Uterus (tissue), 2 donors: ENCODE measurements at regions not wholly inside any gene's neighbourhood (a gene's known extent, or its start where the extent isn't known, plus 50 kb on each side); places are given as distances from the start of the nearest gene placed in this dataset.

ENCODE experiments used
- POLR2A ChIP-seq, 2 donors: fragments of 450-650 bp; IDR thresholded peaks; one replicate each; pipeline ENCODE4 v1.6.1; 2016; ENCODE audit warnings: antibody characterized with exemption in 2 of 2, mild to moderate bottlenecking in 1 of 2, moderate library complexity in 1 of 2
- TF ChIP-seq, protein P1 (sequence below), 4 experiments: fragments of 200-600 bp in 2 of 4; fragments of 450-650 bp in 2 of 4; sonication (generic) in 2 of 4; IDR thresholded peaks; one replicate each; pipeline ENCODE4 v1.5.1; 2016 to 2019; ENCODE audit warnings: antibody characterized with exemption in 4 of 4, mild to moderate bottlenecking in 2 of 4, moderate library complexity in 1 of 4

DNA sequence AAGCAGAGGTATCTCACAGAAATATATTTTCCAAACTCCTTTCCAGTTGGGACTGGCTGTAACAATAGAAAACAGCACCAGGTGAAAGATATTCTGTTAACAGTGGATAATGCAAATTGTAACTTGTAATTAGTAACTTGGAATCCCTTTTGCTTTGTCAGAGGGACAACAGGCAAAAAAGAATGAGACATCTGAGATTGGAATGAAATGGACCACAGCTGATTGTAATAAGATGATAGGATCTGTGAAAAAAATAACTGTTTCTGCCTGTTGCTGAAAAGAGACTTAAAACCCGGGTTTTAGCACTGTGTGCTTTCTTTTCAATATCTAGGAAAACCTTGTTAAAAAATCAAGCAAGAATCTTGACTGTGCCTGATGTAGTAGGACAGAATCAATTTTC lies 655.7 kb downstream of the METTL15 start:
- TF ChIP-seq, protein P1, sequence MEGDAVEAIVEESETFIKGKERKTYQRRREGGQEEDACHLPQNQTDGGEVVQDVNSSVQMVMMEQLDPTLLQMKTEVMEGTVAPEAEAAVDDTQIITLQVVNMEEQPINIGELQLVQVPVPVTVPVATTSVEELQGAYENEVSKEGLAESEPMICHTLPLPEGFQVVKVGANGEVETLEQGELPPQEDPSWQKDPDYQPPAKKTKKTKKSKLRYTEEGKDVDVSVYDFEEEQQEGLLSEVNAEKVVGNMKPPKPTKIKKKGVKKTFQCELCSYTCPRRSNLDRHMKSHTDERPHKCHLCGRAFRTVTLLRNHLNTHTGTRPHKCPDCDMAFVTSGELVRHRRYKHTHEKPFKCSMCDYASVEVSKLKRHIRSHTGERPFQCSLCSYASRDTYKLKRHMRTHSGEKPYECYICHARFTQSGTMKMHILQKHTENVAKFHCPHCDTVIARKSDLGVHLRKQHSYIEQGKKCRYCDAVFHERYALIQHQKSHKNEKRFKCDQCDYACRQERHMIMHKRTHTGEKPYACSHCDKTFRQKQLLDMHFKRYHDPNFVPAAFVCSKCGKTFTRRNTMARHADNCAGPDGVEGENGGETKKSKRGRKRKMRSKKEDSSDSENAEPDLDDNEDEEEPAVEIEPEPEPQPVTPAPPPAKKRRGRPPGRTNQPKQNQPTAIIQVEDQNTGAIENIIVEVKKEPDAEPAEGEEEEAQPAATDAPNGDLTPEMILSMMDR (IDR thresholded peaks at IDR 0.05), result no peak
- TF ChIP-seq POLR2A (IDR thresholded peaks at IDR 0.05), result no peak
